Activated CD8-positive, alpha-beta T cell treated with anti-CD3 and anti-CD28 coated beads for 36 hours (primary cell): ENCODE measurements at regions not wholly inside any gene's neighbourhood (a gene's known extent, or its start where the extent isn't known, plus 50 kb on each side); places are given as distances from the start of the nearest gene placed in this dataset.

ENCODE experiments used
- ATAC-seq: fragments of 200-7000 bp; cut with Tn5 transposase; one replicate; pipeline ENCODE4 v1.10.0; 2021; ENCODE audit warnings: mild to moderate bottlenecking, moderate library complexity
- CTCF ChIA-PET: fragments of 350-600 bp; sonication (Branson Sonifier 250); formaldehyde crosslinking; loops from one replicate; lab custom pipeline; 2021; ENCODE audit warnings: antibody characterized with exemption; lab: Charles Lee
- POLR2A ChIA-PET: fragments of 350-600 bp; sonication (Branson Sonifier 250); formaldehyde crosslinking; loops from one replicate; lab custom pipeline; 2021; ENCODE audit warnings: antibody characterized with exemption; lab: Charles Lee
- DNase-seq: peaks from one replicate; pipeline ENCODE4 v3.0.0-alpha.2; 2020
- H3K27ac Mint-ChIP-seq: one replicate; pipeline ENCODE4 v1.8.0; 2021; ENCODE audit warnings: mild to moderate bottlenecking, mixed read lengths
- H3K27me3 Mint-ChIP-seq: one replicate; pipeline ENCODE4 v1.8.0; 2021; ENCODE audit warnings: mixed read lengths
- H3K36me3 Mint-ChIP-seq: one replicate; pipeline ENCODE4 v1.8.0; 2021; ENCODE audit warnings: low read depth, mixed read lengths
- H3K4me1 Mint-ChIP-seq: one replicate; pipeline ENCODE4 v1.8.0; 2021; ENCODE audit warnings: low read depth, mixed read lengths
- H3K4me3 Mint-ChIP-seq: one replicate; pipeline ENCODE4 v1.8.0; 2021; ENCODE audit warnings: mild to moderate bottlenecking, moderate library complexity, mixed read lengths
- H3K9me3 Mint-ChIP-seq: one replicate; pipeline ENCODE4 v1.8.0; 2021; ENCODE audit warnings: mixed read lengths
- CTCF ChIP-seq: fragments of 200-600 bp; IDR thresholded peaks from one replicate; pipeline ENCODE4 v1.8.0; 2022; ENCODE audit warnings: antibody characterized with exemption, mild to moderate bottlenecking
- intact Hi-C: fragments of 100-400 bp; cut with micrococcal nuclease; formaldehyde crosslinking; loops from one replicate; pipeline ENCODE4 v1.10.0; 2022

DNA sequence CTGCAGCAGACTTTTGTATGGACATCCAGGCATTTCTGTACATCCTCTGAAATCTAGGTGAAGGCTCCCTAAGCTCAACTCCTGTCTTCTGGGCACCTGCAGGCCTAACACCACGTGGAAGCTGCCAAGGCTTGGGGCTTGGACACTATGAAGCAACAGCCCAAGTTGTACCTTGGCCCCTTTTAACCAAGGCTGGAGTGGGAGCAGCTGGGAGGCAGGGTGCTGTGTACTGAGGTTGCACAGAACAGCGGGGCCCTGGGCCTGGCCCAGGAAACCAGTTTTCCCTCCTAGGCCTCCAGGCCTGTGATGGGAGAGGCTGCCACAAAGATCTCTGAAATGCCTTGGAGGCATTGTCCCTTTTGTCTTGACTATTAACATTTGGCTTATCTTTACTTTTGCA, 214.4 kb upstream of the LRIG3 start:
- ChIA-PET POLR2A (no interaction called here), CTCF (interaction anchor here (1.1 kb wide), 1 partner anchor 22 kb away, joined by 3 read pairs; no protein-coding TSS in a partner anchor)
- Mint-ChIP-seq H3K27me3 (no peaks in the 10 kb centered on the region), H3K4me1 (no peaks in the 10 kb centered on the region), H3K27ac (no peak overlapping the region), H3K4me3 (no peak overlapping the region), H3K9me3 (no peaks in the 10 kb centered on the region), H3K36me3 (no peaks in the 10 kb centered on the region)
- ATAC-seq (no peak), DNase-seq (no peak)
- no peak for TF ChIP-seq CTCF
- intact Hi-C loops, result no loop called here

- CTCF ChIA-PET, result interaction anchor here (1.9 kb wide), 1 partner anchor 17 kb away, joined by 4 read pairs; no protein-coding TSS in a partner anchor
- no peaks in the 10 kb centered on the region for H3K36me3 Mint-ChIP-seq
Measured at GRCh38 chr12:59131462-59131861, 211.2 kb upstream of the LRIG3 start.

DNA sequence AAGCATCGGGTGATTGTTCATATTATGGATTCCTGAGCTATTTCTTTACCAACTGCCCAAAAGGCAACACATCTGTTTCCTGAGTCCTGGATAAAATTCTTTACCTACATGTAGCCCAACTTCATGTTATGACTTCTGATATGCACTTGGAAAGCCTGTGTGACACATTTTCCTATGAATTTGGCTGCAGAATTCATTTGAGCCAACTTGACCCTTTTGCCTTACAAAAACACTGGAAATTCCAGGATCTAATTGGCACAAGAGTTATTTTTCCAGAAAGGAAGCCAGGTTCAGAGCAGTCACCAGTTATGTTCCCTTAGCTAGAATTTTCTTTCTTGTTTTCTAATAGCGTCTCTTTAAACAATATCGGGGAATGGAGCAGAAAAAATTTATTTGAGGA, 202.5 kb upstream of the LRIG3 start:
- ATAC-seq (no peak), DNase-seq (no peak)
- Mint-ChIP-seq H3K36me3 (no peaks in the 10 kb centered on the region), H3K4me3 (no peak overlapping the region), H3K27ac (no peak overlapping the region), H3K4me1 (no peaks in the 10 kb centered on the region), H3K9me3 (no peaks in the 10 kb centered on the region), H3K27me3 (no peaks in the 10 kb centered on the region)
- intact Hi-C loops, result no loop called here
- no peak for TF ChIP-seq CTCF
- ChIA-PET POLR2A (no interaction called here), CTCF (no interaction called here)

More at GRCh38 chr12:59131462-59131861, 211.2 kb upstream of the LRIG3 start:
- no peak for TF ChIP-seq CTCF
- Mint-ChIP-seq H3K4me1 (no peaks in the 10 kb centered on the region), H3K27me3 (no peaks in the 10 kb centered on the region), H3K9me3 (no peaks in the 10 kb centered on the region), H3K4me3 (no peak overlapping the region), H3K27ac (no peak overlapping the region)
- POLR2A ChIA-PET, result no interaction called here
- intact Hi-C loops, result no loop called here
- no peak for DNase-seq
- no peak for ATAC-seq

DNA sequence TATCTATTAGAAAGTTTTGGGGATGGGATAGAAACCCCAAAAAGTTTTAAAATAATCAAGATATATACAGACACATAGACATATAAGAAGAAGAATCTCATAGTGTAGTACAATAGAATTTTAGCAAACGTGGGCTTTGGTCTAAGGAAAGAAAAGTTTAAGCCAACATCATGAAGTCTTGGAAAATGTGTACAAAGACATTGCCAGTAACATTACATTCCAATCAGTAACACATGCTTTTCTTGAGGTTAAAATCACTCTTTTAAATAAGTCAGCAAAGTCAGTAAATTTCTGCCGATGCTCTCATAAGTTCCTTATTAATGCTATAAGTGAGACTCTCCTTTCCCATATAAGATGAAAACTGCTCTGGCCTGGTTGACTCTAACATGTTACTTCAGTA, 201.1 kb upstream of the LRIG3 start:
- no peak overlapping the region for H3K4me3 Mint-ChIP-seq
- no peak overlapping the region for H3K27ac Mint-ChIP-seq
- ATAC-seq (no peak), DNase-seq (no peak)
- no peaks in the 10 kb centered on the region for H3K27me3 Mint-ChIP-seq
- H3K4me1 Mint-ChIP-seq, result no peaks in the 10 kb centered on the region
- POLR2A ChIA-PET, result no interaction called here
- intact Hi-C loops, result no loop called here
- no peak for TF ChIP-seq CTCF
- no peaks in the 10 kb centered on the region for H3K9me3 Mint-ChIP-seq
- H3K36me3 Mint-ChIP-seq, result no peaks in the 10 kb centered on the region
- CTCF ChIA-PET, result no interaction called here

- intact Hi-C loops, result no loop called here
- no peak for TF ChIP-seq CTCF
- H3K27me3 Mint-ChIP-seq, result no peaks in the 10 kb centered on the region
- POLR2A ChIA-PET, result no interaction called here
- no peak overlapping the region for H3K27ac Mint-ChIP-seq
- no peak overlapping the region for H3K4me3 Mint-ChIP-seq
- H3K36me3 Mint-ChIP-seq, result no peaks in the 10 kb centered on the region
- CTCF ChIA-PET, result no interaction called here
- ATAC-seq (no peak), DNase-seq (no peak)
- no peaks in the 10 kb centered on the region for H3K4me1 Mint-ChIP-seq
- no peaks in the 10 kb centered on the region for H3K9me3 Mint-ChIP-seq
Measured at GRCh38 chr12:59119676-59120075, 199.4 kb upstream of the LRIG3 start.
